DMS79 (cell line): ENCODE measurements at regions not wholly inside any gene's neighbourhood (a gene's known extent, or its start where the extent isn't known, plus 50 kb on each side); places are given as distances from the start of the nearest gene placed in this dataset.

Source experiments
- DNase-seq: peaks from one replicate; lab custom pipeline; 2025; lab: John Stamatoyannopoulos, UW

- no peak for DNase-seq
These were observed 168.1 kb upstream of the DEFB112 start for GRCh38 chr6:50217841-50218240.

- no peak for DNase-seq
These were observed 186.4 kb upstream of the DEFB112 start for GRCh38 chr6:50236164-50236563.

DNA sequence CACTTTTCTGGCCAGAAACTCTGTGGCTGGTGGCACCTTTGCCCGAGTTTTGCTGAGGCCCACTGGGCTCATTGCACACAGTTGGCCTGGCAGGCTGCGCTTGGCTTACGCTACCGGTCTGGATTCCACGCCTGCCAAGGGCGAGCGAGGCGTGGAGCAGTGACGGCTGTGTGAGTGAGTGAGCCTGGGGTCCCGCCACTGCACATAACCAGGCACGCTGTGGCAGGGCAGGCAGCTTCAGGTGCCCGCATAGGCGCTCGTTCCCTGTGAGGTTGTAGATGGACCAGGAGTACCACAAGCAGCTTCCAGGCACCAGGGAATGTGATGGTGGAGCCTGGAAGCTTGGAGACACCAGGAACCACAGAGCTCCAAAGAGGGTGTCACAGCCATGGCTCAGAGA, 190.1 kb upstream of the DEFB112 start:
- DNase-seq = no peak

DNA sequence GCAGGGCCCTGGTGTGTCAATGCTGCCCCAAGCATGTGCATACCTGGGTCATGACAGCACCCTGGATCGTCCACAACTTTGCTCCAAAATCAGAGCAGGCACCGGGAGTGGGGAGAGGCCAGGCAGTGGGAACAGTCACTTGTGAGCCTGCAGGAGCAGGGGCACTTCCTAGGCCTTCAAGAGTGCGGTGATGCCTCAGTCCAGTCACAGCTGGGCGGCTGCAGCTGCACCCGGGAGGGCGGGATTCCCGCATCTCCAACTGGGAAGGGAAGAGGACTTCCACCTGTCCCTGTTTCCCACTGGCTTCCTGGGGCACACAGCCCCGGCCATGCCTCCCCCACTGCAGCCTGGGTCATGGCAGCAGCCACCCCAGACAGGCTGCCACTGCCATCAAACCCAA, 191.3 kb upstream of the DEFB112 start:
- no peak for DNase-seq

- DNase-seq = no peak
These were observed 199.8 kb upstream of the DEFB112 start for GRCh38 chr6:50249493-50249892.

GRCh38 chr6:50257322-50257721, 207.6 kb upstream of the DEFB112 start:
- DNase-seq = no peak

DNA sequence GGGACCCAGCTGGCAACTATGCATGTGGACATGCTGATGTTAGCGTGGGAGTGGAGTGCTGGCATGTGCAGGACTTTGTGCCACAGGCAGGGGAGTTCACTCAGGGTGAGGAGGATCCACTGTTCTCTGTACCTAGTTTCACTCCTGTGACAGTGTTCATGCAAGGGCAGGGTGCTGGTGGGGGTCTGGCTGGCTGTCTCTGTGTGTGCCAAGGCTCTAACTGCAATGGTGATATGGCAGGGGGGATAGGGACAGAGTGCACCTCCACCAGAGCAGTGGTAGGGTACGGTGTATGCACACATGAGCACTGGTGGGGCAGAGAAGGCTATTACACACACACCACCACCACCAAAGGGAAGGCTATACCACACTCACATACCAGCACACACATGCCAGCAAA, 210.2 kb upstream of the DEFB112 start:
- DNase-seq = no peak

DNA sequence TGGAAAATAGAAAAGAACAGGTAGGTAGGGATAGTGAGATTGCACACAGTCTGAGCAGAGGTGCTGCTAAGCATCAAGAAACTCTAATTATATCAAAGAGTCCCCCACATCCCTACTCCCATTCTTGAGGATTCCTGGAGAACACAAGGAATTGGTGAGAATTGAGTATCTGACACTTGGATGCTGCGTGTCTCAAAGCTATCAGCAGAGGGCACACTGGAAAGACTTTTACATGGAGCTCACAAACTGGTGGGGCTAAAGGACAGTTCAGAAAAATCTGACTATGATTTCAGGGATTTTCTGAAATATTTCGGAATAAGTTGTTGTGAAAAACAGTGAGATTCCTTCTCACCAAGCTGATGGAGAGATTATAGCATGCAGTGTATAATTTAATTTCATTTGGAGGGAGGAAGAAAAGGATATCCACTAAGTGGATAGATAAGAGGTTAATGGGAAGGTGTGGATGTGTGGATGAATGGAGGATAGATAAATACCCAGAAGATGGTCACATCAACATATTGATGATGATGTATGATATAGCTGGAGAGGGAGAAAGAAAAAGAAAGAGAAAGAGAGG, 215.4 kb upstream of the DEFB112 start:
- DNase-seq = no peak

DNA sequence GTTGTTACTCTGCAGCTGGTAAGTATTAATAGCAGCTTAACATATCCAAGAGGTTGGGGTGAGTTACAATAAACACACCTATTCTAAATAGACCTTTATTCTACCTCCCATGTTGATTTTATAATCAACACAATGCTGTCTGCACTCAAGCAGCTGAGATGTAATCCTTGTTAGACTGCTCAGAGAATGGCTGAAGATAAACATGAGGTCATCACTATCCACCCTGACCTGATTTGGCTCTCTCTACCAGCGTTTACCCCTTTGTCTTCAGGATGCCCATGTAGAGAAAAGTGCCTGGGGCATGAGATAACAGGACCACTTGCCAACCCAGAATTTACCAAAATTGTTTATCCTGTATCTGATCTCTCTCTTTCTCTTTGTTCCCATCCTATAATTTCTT, 220.7 kb upstream of the DEFB112 start:
- no peak for DNase-seq

GRCh38 chr6:50271266-50271665, 221.5 kb upstream of the DEFB112 start:
- DNase-seq = no peak

DNA sequence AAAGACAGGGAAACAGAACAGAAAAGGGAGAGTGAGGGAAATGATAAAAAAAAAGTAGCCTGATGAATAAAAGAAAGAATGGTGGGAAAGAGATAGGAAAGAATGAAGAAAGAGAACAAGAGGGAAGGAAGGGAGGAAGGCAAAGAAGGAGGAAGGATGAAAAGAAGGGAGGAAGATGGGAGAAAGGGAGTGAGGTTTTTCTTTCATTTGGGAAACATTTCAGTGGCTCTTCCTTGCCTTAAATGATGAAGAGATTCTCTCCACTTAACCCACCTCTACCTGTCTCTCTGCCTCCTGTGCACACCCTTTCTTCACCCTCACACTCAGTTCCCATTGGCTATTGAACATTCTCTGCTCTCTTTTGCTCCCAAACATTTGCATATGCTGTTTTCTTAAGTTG, 222.1 kb upstream of the DEFB112 start:
- no peak for DNase-seq

GRCh38 chr6:50272611-50273010, 222.9 kb upstream of the DEFB112 start:
- no peak for DNase-seq

- DNase-seq = no peak
These were observed 227.1 kb upstream of the DEFB112 start for GRCh38 chr6:50276771-50277261.

DNA sequence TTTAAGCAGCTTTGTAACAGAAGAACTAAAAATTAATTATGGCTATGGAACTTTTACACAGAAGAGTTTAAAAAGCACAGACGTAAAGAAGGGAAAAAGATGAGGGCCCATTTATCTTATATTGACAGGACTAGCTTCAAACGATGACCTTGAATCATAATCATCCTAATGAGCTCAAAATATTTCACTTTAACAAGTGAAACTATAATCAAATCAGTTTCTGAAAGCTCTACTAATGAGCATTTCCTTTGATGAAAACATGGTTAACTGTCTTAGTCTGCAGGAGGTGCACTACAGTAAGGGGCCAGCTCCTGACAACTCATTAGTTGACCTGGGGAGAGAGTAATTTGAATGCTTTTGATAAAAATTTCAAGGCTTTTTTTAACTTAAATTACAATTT, 228.0 kb upstream of the DEFB112 start:
- DNase-seq = no peak

DNA sequence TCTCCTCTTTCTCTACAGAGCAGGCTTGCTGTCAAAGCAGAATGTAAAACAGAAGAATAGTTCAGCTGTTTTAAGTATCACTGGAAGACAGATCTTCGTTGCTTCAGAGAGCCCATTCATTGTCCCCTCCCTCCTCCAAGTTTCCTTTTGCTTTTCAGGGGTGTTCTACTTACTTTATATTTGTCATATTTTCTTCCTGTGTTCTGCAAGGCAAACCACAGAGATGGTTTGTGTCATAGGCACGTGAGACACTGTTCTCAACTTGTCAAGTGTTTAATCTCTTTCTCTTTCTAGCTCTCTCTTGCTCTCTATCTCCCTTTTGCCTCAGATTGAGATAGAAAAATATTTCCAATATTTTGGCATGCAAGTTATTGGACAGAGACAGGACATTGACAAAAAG, 228.9 kb upstream of the DEFB112 start:
- DNase-seq = no peak

- no peak for DNase-seq
These were observed 236.0 kb upstream of the DEFB112 start for GRCh38 chr6:50285735-50286134.

- no peak for DNase-seq
These were observed 238.5 kb upstream of the DEFB112 start for GRCh38 chr6:50288241-50288640.

GRCh38 chr6:50288881-50289280, 239.2 kb upstream of the DEFB112 start:
- no peak for DNase-seq

GRCh38 chr6:50289366-50289765, 239.6 kb upstream of the DEFB112 start:
- DNase-seq = no peak

DNA sequence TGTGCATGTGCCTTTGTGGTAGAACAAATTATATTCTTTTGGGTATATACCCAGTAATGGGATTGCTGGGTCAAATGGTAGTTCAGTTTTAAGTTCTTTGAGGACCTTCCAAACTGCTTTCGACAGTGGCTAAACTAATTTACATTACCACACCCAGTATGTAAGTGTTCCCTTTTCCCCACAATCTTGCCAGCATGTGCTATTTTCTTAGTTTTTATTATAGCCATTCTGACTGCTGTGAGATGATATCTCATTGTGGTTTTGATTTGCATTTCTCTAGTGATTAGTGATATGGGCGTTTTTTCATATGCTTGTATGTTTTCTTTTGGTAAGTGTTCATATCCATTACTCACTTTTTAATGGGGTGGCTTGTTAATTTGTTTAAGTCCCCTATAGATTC, 251.6 kb upstream of the DEFB112 start:
- no peak for DNase-seq

- no peak for DNase-seq
These were observed 255.9 kb upstream of the DEFB112 start for GRCh38 chr6:50305660-50306059.

- DNase-seq = no peak
These were observed 268.8 kb upstream of the DEFB112 start for GRCh38 chr6:50318536-50318935.

DNA sequence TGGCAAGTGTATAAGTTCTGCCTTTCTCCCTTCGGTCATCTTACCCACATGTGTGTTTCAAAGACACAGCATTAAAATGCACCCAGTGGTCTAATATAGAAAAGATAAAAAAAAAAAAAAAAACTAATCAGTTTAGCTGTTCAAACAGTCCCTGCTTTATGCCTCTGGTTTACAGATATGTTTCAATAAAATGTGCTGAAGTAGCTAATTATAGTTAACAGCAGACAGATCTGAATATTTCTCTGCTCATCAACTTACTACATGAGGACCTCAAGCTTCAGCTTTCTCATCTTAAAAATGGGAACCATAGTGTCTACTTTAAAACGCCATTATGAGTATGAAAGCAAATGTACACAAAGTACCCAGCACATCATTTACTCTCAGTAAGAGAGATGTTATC, 280.6 kb upstream of the DEFB112 start:
- no peak for DNase-seq

GRCh38 chr6:50330963-50331362, 281.2 kb upstream of the DEFB112 start:
- DNase-seq = no peak

GRCh38 chr6:50333696-50334095, 284.0 kb upstream of the DEFB112 start:
- no peak for DNase-seq
